ENCODE measurements at regions not wholly inside any gene's neighbourhood (a gene's known extent, or its start where the extent isn't known, plus 50 kb on each side); places are given as distances from the start of the nearest gene placed in this dataset.
"Not testable (repeated sequence)": the region's sequence is repeated elsewhere in the genome, so short reads cannot be mapped to it uniquely, and the experiment has no call there.

DNA sequence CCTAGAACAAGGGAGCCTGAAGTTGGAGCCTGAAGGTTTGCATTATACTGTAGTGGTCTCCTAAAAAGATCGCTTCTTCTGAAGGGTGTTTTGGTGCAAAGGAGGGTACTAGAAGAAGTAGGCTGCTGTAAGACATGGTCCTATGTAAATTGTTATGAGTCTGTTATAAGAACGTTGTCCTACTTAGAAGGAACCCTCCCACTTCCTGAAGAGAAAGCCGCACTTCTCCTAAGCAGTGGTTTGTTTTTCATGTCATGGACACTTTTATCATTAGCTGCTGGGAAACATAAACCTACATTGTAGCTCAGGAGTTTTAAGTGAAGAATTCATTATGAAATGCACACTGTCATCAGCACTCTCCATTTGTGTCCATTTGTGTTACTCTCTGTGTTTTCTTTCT, 129.1 kb upstream of the ITGB1 start:
- H3K9ac ChIP-seq (ENCODE audit: insufficient read length) = no peak overlapping the region
- TF ChIP-seq POLR2AphosphoS5 (IDR thresholded peaks at IDR 0.05; ENCODE audit: borderline replicate concordance, low read depth, low read length) = no peak
- no peak for TF ChIP-seq FOXP2 (optimal IDR thresholded peaks at IDR 0.05; ENCODE audit: control extremely low read depth, extremely low read length, insufficient read depth)
- TF ChIP-seq EZH2 (IDR thresholded peaks at IDR 0.05) = no peak
- no peak overlapping the region for H3K27ac ChIP-seq
- no peak overlapping the region for H3K4me3 ChIP-seq
- no peaks in the 10 kb centered on the region for H3K36me3 ChIP-seq (ENCODE audit: insufficient read depth, low read length)
- H3K9me3 ChIP-seq (ENCODE audit: low read depth, low read length) = no peaks in the 10 kb centered on the region
- DNase-seq (ENCODE audit: low read depth, low spot score) = no peak

DNA sequence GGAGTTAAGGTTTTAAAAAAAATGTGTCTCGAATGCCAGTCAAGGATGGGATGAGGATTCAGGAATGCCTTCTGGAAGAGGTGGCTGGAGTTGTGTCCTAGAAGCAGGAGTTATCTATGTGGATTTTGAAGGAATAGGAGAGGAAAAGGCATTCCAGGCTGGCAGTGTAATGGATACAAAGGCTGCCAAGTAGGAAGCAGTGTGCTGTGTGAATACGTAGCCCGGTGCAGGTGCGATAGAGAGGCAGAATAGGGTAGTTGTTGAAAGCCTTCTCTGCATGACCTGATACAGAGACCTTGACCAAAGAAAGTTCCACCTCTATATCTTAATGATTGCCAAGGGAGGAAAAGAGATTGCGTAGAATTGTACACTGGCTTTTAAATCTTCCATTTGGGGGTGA, 128.1 kb upstream of the ITGB1 start:
- Histone ChIP-seq H3K36me3 (ENCODE audit: insufficient read depth, low read length) (no peaks in the 10 kb centered on the region), H3K27ac (no peak overlapping the region), H3K9me3 (ENCODE audit: low read depth, low read length) (no peaks in the 10 kb centered on the region), H3K4me3 (no peak overlapping the region), H3K9ac (ENCODE audit: insufficient read length) (no peak overlapping the region)
- TF ChIP-seq FOXP2 (optimal IDR thresholded peaks at IDR 0.05; ENCODE audit: control extremely low read depth, extremely low read length, insufficient read depth) = no peak
- TF ChIP-seq POLR2AphosphoS5 (IDR thresholded peaks at IDR 0.05; ENCODE audit: borderline replicate concordance, low read depth, low read length) = no peak
- TF ChIP-seq EZH2 (IDR thresholded peaks at IDR 0.05) = no peak
- no peak for DNase-seq (ENCODE audit: low read depth, low spot score)

- Histone ChIP-seq H3K9ac (ENCODE audit: insufficient read length) (no peak overlapping the region), H3K36me3 (ENCODE audit: insufficient read depth, low read length) (no peaks in the 10 kb centered on the region), H3K9me3 (ENCODE audit: low read depth, low read length) (no peaks in the 10 kb centered on the region), H3K27ac (no peak overlapping the region), H3K4me3 (no peak overlapping the region)
- TF ChIP-seq FOXP2 (optimal IDR thresholded peaks at IDR 0.05; ENCODE audit: control extremely low read depth, extremely low read length, insufficient read depth) = no peak
- TF ChIP-seq POLR2AphosphoS5 (IDR thresholded peaks at IDR 0.05; ENCODE audit: borderline replicate concordance, low read depth, low read length) = no peak
- no peak for TF ChIP-seq EZH2 (IDR thresholded peaks at IDR 0.05)
- no peak for DNase-seq (ENCODE audit: low read depth, low spot score)
These were observed 127.3 kb upstream of the ITGB1 start for GRCh38 chr10:33085313-33085833.

GRCh38 chr10:33084453-33084852, 126.4 kb upstream of the ITGB1 start:
- no peak overlapping the region for H3K9ac ChIP-seq (ENCODE audit: insufficient read length)
- H3K27ac ChIP-seq = no peak overlapping the region
- H3K4me3 ChIP-seq = no peak overlapping the region
- TF ChIP-seq EZH2 (IDR thresholded peaks at IDR 0.05) (no peak), POLR2AphosphoS5 (IDR thresholded peaks at IDR 0.05; ENCODE audit: borderline replicate concordance, low read depth, low read length) (no peak), FOXP2 (optimal IDR thresholded peaks at IDR 0.05; ENCODE audit: control extremely low read depth, extremely low read length, insufficient read depth) (no peak)
- no peaks in the 10 kb centered on the region for H3K9me3 ChIP-seq (ENCODE audit: low read depth, low read length)
- H3K36me3 ChIP-seq (ENCODE audit: insufficient read depth, low read length) = no peaks in the 10 kb centered on the region
- DNase-seq (ENCODE audit: low read depth, low spot score) = no peak

DNA sequence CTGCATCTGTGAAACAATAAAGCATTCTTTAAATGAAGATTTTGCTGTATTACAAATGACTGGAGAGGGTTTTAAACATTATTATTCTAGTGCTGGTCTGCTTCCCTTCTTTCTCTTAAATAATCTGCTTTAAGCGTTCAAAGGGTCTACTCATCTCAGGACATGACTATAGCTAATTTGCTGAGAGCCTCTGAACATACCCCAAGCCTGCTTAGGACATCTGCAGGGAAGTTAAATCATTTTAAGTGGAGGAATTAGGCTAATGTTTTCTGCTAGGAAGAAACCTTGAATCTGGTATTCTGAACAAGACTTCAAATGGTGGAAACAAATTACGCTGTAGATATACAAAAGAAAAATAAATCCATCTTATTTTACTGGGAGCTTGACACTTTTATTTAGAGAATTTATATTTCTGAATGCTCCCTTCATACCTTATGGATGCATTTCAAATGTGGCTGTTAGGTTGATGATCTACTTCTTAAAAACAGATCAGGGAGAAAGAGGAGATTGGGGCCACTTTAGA, 124.4 kb upstream of the ITGB1 start:
- no peak overlapping the region for H3K4me3 ChIP-seq
- DNase-seq (ENCODE audit: low read depth, low spot score) = no peak
- H3K9me3 ChIP-seq (ENCODE audit: low read depth, low read length) = no peaks in the 10 kb centered on the region
- H3K27ac ChIP-seq = no peak overlapping the region
- TF ChIP-seq EZH2 (IDR thresholded peaks at IDR 0.05) (no peak), FOXP2 (optimal IDR thresholded peaks at IDR 0.05; ENCODE audit: control extremely low read depth, extremely low read length, insufficient read depth) (no peak), POLR2AphosphoS5 (IDR thresholded peaks at IDR 0.05; ENCODE audit: borderline replicate concordance, low read depth, low read length) (no peak)
- no peak overlapping the region for H3K9ac ChIP-seq (ENCODE audit: insufficient read length)
- H3K36me3 ChIP-seq (ENCODE audit: insufficient read depth, low read length) = no peaks in the 10 kb centered on the region

- H3K9ac ChIP-seq (ENCODE audit: insufficient read length); H3K27ac ChIP-seq; H3K36me3 ChIP-seq (ENCODE audit: insufficient read depth, low read length); H3K4me3 ChIP-seq; DNase-seq (ENCODE audit: low read depth, low spot score); H3K9me3 ChIP-seq (ENCODE audit: low read depth, low read length): not testable (repeated sequence)
These were observed 122.4 kb upstream of the ITGB1 start for GRCh38 chr10:33080467-33080866.

GRCh38 chr10:33074443-33074842, 116.4 kb upstream of the ITGB1 start:
- Histone ChIP-seq H3K9ac (ENCODE audit: insufficient read length) (no peak overlapping the region), H3K9me3 (ENCODE audit: low read depth, low read length) (no peaks in the 10 kb centered on the region), H3K36me3 (ENCODE audit: insufficient read depth, low read length) (no peaks in the 10 kb centered on the region), H3K4me3 (no peak overlapping the region), H3K27ac (no peak overlapping the region)
- no peak for DNase-seq (ENCODE audit: low read depth, low spot score)
- no peak for TF ChIP-seq EZH2 (IDR thresholded peaks at IDR 0.05)
- TF ChIP-seq FOXP2 (optimal IDR thresholded peaks at IDR 0.05; ENCODE audit: control extremely low read depth, extremely low read length, insufficient read depth) = no peak
- TF ChIP-seq POLR2AphosphoS5 (IDR thresholded peaks at IDR 0.05; ENCODE audit: borderline replicate concordance, low read depth, low read length) = no peak

DNA sequence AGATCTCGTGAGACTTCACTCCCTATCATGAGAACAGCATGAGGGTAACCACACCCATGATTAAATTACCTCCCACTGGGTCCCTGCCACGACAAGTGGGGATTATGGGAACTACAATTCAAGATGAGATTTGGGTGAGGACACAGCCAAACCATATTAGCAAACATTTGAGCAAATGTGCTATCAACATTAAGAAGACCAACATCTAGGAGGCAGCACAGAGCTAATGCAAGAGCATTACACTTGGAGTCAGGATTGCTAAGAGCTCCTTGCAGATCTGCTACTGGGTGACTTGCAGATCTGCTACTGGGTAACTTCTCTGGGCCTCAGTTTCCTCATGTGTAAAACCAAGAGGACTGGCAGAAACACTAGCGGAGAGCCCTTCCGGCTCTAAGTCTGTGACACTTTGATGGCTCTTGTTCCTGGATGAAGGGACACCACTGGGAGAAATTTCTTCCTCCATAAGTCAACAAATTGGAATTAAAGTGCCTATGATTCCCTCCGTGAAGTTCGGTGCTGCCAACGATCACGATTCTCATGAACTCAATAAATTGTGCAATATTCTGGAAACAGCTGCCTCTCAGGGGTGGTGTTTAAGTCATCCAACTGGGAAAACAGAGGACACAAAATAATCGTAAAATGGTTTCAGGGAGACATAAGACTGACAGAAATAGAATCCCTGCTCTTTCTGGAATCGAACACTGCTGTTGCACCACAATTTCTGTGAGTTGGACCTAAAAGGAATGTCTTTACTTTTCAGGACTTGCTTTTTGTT, 115.8 kb upstream of the ITGB1 start:
- no peaks in the 10 kb centered on the region for H3K9me3 ChIP-seq (ENCODE audit: low read depth, low read length)
- H3K4me3 ChIP-seq = no peak overlapping the region
- no peaks in the 10 kb centered on the region for H3K36me3 ChIP-seq (ENCODE audit: insufficient read depth, low read length)
- DNase-seq (ENCODE audit: low read depth, low spot score) = no peak
- TF ChIP-seq POLR2AphosphoS5 (IDR thresholded peaks at IDR 0.05; ENCODE audit: borderline replicate concordance, low read depth, low read length) = no peak
- no peak for TF ChIP-seq EZH2 (IDR thresholded peaks at IDR 0.05)
- TF ChIP-seq FOXP2 (optimal IDR thresholded peaks at IDR 0.05; ENCODE audit: control extremely low read depth, extremely low read length, insufficient read depth) = no peak
- no peak overlapping the region for H3K27ac ChIP-seq
- no peak overlapping the region for H3K9ac ChIP-seq (ENCODE audit: insufficient read length)

DNA sequence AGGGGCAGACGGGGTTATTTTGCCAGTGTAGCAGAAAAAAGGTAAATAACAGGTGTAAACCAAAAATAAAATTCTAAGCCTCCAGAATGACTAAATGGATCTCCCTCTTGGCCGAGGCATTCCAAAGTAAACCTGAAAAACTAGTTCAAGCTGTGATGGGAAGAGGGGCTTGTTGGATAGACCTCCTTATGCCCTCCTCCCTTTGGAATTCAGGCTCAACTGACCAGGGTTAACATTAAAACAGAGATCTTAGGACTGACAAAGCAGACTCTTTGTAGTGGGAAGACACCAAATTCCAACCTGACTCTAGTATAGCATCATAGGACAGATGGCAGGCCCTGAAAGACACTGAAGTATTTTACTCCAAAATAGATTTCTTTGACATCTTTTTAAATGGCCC, 113.8 kb upstream of the ITGB1 start:
- Histone ChIP-seq H3K9me3 (ENCODE audit: low read depth, low read length) (no peaks in the 10 kb centered on the region), H3K4me3 (no peak overlapping the region), H3K27ac (no peak overlapping the region), H3K36me3 (ENCODE audit: insufficient read depth, low read length) (no peaks in the 10 kb centered on the region), H3K9ac (ENCODE audit: insufficient read length) (no peak overlapping the region)
- DNase-seq (ENCODE audit: low read depth, low spot score) = no peak
- TF ChIP-seq POLR2AphosphoS5 (IDR thresholded peaks at IDR 0.05; ENCODE audit: borderline replicate concordance, low read depth, low read length) = no peak
- no peak for TF ChIP-seq FOXP2 (optimal IDR thresholded peaks at IDR 0.05; ENCODE audit: control extremely low read depth, extremely low read length, insufficient read depth)
- TF ChIP-seq EZH2 (IDR thresholded peaks at IDR 0.05) = no peak

Measured in SK-N-MC (cell line).